ENCODE measurements at regions not wholly inside any gene's neighbourhood (a gene's known extent, or its start where the extent isn't known, plus 50 kb on each side); places are given as distances from the start of the nearest gene placed in this dataset.

DNA sequence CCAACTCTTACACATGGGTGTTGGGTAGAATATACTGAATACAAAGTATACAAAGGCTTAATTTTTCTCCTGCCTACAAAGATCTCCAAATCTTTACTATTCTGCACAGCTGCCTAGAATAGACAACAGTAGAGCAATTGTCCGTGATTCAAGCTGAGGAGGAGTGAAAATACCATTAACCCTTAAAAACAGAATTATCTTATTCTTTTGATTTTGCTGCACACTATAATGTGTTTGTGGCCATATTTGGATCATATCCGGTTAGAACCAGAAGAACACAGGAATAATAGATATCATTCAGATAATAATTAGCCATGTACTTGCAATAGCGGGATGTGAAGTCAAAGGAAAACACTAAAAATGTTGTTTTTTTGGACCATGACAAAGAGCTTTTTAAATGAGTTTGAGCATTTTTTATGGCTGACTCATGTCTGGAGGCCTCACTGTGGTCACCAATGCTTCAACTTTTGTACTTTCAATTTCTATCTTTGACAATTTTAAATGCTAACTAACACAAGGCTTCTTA lies 197.6 kb upstream of the FOXD3 start:
- TF ChIP-seq, protein P1, sequence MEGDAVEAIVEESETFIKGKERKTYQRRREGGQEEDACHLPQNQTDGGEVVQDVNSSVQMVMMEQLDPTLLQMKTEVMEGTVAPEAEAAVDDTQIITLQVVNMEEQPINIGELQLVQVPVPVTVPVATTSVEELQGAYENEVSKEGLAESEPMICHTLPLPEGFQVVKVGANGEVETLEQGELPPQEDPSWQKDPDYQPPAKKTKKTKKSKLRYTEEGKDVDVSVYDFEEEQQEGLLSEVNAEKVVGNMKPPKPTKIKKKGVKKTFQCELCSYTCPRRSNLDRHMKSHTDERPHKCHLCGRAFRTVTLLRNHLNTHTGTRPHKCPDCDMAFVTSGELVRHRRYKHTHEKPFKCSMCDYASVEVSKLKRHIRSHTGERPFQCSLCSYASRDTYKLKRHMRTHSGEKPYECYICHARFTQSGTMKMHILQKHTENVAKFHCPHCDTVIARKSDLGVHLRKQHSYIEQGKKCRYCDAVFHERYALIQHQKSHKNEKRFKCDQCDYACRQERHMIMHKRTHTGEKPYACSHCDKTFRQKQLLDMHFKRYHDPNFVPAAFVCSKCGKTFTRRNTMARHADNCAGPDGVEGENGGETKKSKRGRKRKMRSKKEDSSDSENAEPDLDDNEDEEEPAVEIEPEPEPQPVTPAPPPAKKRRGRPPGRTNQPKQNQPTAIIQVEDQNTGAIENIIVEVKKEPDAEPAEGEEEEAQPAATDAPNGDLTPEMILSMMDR (IDR thresholded peaks at IDR 0.05; ENCODE audit: low read length) = no peak
- TF ChIP-seq EZH2phosphoT487 (IDR thresholded peaks at IDR 0.05; ENCODE audit: low read length) (no peak), EZH2 (optimal IDR thresholded peaks at IDR 0.05; ENCODE audit: low read depth, low read length) (no peak)
